ENCODE measurements at regions not wholly inside any gene's neighbourhood (a gene's known extent, or its start where the extent isn't known, plus 50 kb on each side); places are given as distances from the start of the nearest gene placed in this dataset.

GRCh38 chr5:91703128-91703527 lies 320.0 kb upstream of the ARRDC3 start:
- TF ChIP-seq CTCF (conservative IDR thresholded peaks at IDR 0.05) (no peak), ZFX (IDR thresholded peaks at IDR 0.05) (no peak)
